ENCODE measurements at regions not wholly inside any gene's neighbourhood (a gene's known extent, or its start where the extent isn't known, plus 50 kb on each side); places are given as distances from the start of the nearest gene placed in this dataset.
"Not testable (repeated sequence)": the region's sequence is repeated elsewhere in the genome, so short reads cannot be mapped to it uniquely, and the experiment has no call there.

DNA sequence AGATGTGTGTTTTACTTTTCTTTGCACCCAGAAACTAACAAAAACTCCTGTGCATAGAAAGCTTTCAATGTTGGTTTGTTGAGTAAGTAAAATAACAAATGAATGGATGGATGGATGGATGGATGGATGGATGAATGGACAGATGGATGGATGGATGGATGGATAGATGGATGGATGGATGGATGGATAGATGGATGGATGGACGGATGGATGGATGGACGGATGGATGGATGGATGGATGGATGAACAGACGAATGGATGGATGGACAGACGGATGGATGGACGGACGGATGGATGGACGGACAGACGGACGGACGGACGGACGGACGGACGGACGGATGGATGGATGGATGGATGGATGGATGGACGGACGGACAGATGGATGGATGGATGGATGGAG is 181.7 kb downstream of the C6orf118 start:
- TF ChIP-seq EZH2 (IDR thresholded peaks at IDR 0.05; ENCODE audit: insufficient read depth, low read length), result not testable (repeated sequence)
- TF ChIP-seq, protein P1, sequence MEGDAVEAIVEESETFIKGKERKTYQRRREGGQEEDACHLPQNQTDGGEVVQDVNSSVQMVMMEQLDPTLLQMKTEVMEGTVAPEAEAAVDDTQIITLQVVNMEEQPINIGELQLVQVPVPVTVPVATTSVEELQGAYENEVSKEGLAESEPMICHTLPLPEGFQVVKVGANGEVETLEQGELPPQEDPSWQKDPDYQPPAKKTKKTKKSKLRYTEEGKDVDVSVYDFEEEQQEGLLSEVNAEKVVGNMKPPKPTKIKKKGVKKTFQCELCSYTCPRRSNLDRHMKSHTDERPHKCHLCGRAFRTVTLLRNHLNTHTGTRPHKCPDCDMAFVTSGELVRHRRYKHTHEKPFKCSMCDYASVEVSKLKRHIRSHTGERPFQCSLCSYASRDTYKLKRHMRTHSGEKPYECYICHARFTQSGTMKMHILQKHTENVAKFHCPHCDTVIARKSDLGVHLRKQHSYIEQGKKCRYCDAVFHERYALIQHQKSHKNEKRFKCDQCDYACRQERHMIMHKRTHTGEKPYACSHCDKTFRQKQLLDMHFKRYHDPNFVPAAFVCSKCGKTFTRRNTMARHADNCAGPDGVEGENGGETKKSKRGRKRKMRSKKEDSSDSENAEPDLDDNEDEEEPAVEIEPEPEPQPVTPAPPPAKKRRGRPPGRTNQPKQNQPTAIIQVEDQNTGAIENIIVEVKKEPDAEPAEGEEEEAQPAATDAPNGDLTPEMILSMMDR (IDR thresholded peaks at IDR 0.05; ENCODE audit: insufficient read depth, low read depth, low read length), result not testable (repeated sequence)
